NCI-H2029 treated with DMSO at 0.1 percent for 48 hours (cell line): ENCODE measurements at regions not wholly inside any gene's neighbourhood (a gene's known extent, or its start where the extent isn't known, plus 50 kb on each side); places are given as distances from the start of the nearest gene placed in this dataset.
"Not testable (repeated sequence)": the region's sequence is repeated elsewhere in the genome, so short reads cannot be mapped to it uniquely, and the experiment has no call there.

Experiments used
- DNase-seq: peaks from one replicate; lab custom pipeline; 2025; lab: John Stamatoyannopoulos, UW

DNA sequence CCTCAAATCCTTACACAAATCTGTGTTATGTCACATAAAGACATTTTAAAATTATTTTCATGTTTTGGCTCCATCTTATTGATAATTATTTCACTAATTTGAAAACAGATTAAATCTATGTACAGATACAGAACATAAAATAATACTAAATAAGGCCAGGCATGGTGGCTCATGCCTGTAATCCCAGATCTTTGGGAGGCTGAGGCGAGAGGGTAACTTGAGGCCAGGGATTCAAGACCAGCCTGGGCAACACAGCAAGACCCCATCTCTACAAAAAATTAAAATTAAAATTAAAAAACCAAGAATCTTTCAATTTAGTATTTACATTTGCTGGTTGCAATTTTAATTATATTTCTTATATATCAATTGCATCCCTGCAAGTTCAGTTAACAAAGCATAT, 246.4 kb upstream of the MKLN1 start:
- no peak for DNase-seq

DNA sequence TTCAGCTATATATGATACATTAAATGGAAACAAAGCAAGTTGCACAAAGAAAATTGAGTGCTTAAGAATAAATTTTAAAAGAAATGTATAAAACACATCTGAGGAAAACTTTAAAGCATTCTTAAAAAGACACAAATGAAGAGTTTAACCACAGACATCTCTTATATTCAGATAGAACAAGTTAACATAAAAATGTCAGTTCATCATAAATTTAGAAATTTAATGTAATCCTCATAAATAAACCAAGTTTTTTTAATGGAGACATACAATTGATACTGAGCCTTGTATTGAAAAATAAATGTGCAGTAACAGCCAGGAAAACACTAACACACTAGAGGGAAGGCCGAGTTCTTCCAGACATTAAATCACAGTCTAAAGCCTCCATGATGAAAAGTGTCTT, 243.9 kb upstream of the MKLN1 start:
- no peak for DNase-seq

GRCh38 chr7:131084336-131084735, 243.3 kb upstream of the MKLN1 start:
- DNase-seq = not testable (repeated sequence)

DNA sequence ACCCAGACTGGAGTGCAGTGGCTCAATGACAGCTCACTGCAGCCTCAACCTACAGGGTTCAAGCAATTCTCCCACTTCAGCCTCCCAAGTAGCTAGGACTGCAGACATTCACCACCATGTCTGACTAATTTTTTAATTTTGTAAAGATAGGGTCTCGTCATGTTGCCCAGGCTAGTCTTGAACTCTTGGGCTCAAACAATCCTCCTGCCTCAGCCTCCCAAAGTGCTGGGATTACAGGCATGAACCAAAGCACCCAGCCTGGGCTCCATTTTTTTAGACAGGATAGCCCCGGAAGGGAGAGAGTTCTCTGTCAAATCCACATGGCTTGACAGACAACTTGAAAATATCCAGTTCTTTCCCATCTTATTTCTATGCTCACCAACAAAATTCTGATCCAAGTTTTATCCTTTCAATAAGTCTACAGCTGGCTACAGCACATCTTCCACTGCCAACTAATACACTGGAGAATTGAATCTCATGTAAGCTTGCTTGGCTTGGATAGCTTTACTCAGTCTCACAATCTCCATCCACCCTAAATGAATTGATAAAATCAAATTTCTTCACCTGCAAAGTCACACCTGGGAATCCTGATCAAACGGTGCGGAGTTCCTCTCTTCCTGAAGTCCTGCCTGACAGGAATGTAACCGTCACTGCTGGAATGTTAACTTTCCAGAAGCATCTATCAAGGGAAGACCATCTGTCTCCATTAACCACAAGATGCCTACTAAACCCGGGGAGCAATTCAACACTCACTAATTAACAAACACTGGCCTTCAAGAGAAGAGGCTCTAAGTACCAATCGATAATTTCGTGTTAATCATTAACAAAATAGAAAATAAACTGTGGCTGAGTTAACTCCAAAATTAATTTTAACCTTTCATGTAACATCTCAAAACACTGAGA, 239.7 kb upstream of the MKLN1 start:
- DNase-seq = no peak

GRCh38 chr7:131090188-131090587, 237.5 kb upstream of the MKLN1 start:
- DNase-seq = no peak

DNA sequence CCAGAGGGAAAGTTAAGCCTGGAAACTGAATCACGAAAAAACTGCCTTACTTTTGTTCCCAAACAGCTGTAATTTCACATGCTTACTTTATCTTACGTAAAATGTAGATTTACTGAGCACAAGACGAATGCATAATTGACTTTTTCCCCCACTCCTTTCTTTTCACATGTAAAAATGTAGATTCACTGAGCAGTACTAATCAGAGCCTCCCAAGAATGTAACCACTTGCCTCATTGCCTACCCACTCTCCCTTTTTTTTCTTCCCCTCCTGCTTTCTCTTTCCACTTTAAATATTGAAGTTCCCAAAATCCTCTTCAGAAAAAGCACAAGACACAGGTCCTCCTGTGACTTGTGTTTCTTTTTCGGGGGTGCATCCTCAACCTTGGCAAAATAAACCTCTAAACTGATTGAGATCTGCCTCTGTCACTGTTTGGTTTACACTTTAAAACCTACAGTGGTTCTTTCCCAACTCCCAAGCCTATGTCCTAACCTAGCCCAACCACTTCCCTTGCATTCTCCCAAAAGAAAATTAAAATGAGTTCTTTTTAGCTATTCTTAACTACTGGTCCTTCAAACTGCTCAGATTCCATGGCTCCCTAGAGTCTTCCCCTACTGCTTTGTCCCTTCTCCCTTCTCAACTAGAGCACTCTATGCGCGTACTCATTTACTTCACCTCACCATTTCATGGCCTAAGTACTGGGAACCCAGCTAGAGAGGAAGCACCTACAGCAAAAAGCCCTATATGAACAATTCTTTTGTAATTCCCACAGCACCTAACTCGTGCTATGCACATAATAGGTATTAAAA, 236.6 kb upstream of the MKLN1 start:
- no peak for DNase-seq

DNA sequence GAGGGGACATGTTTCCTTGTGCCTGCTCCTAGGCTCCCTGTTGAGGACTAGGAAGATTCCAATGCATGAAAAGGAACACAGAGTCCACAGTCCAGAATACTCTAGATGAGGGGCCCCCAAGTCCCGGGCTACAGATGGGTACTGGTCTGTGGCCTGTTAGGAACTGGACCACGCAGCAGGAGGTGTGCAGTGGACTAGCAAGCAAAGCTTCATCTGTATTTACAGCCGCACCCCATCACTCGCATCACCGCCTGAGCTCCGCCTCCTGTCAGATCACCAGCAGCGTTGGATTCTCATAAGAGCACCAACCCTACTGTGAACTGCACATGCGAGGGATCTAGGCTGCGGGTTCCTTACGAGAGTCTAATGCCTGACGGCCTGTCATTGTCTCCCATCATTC, 233.0 kb upstream of the MKLN1 start:
- DNase-seq = no peak

DNA sequence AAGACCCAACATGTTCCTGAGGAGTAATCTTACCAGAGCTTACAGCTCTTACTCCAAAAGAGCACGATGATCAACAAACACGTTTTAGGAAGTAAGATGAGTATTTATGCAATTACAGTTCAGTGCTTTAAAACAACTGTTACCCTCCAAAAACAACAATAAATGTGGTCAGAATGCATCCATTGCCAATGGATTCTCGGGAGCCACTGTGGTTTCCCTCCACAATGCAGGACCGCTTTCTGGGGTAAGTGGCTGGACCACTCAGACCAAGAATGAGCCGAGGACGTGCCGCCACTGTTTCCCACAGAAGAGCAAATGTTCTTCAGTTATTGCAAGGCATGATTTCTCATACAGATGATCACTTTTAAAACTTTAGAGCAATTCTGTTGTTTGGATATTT, 232.3 kb upstream of the MKLN1 start:
- no peak for DNase-seq

GRCh38 chr7:131096267-131096927, 231.3 kb upstream of the MKLN1 start:
- DNase-seq = no peak

DNA sequence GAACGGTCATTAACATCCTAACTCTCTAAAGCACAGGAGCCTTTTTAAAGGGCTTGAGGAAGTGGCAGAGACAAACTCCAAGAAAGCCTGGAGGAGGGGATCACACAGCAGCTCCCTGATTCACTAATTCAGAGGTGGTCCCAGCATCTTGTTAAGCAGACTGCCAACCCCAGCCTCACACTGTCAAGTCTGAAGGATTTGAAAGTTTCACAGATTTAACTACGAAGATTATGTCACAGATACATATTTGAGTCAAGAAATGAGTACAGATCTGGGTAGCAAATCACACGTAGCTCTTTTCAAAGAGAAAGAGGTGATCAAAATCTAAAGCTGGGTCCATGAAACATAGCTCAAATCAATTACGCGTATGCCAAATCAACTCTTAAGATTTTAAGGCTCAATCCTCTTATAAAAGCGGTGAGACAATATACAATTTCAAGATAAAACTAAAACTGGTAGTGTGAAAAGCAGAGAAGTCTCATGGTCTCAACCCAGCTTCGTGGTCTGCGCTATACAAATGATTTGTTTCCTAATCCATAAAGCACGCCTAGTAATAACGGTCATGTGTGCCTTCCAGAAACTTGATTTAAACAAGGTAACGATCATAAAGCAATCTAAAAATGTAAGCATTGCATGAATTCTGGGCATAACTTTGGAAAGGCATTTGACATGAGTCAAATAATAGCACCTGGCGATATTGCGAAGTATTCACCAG, 229.9 kb upstream of the MKLN1 start:
- no peak for DNase-seq

DNA sequence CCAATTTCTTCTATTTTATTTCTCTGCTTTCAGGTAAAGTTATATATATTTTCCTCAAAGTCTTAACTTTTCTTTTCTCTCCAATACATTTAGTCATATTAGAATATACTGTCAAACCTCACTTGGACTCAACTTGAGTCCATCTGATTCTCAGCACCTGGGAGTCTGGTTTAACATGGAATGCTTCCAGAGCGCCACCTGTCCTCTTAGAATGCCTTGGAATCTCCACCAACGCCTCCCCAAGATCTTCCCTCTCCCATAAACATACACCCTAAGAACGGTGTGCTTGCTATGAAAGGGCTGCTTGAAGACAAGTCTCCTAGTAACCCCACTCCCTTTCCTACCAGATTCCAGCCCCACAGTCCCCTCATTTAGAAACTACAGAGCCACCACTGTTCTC, 229.1 kb upstream of the MKLN1 start:
- no peak for DNase-seq

DNA sequence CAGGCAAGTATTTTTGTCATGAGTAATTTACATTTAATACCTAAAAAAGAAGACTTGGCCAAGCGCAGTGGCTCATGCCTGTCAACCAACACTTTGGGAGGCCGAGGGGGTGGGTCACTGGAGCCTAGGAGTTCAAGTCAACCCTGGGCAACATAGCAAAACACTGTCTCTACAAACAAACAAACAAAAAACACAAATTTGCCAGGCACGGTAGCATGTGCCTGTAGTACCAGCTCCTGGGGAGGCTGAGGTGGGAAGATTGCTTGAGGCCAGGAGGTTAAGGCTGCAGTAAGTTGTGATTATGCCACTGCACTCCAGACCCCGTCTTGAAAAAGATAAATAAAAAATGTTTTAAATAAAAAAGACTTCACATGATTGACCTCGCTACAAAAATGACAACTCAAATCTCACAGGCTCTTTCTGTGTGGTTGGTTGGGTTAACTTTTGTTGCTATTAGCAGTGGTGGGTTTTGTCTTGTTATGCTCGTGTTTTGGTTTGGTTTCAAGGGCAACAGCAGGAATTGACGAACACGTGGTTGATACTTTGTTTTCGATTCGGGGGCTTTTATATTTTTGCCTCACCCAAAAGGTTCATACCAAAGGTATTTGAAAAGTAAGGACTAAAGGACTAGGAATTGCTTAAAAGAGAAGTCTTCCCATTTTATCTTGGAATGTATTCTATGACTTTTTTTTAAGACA, 227.2 kb upstream of the MKLN1 start:
- DNase-seq = no peak

- DNase-seq = no peak
Measured at GRCh38 chr7:131103997-131104396, 223.7 kb upstream of the MKLN1 start.

DNA sequence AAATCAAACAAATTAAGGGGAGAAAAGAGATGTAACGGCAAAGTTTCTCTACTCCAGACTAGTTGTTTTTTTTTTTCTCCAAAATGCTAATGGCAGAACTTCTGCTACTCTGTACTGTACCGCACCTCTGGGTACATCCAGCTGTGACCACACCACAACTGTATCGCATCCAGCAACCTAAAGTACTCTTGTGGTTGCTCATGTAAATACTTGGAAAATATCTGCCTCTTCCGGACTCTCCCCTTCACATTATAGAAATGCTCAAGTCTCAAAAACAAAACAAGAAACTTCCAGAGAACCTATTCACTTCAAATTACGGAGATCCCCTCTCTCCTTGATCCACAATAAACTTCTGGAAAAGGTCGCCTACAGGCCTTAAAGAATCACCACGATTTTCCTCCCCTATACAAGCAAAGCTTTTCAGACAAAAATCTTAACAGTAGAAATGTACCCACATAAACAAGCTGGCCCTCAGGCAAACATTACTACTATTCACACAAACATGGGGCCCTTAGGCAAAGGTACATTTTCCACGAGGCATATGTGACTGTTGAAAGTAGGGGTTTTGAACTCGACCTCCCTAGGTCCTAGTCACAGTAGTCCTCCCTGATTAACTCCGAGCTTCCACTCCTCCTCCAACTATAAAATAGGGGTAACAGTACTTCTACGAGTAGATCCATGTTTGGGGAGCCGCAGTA, 222.9 kb upstream of the MKLN1 start:
- no peak for DNase-seq

GRCh38 chr7:131105294-131105798, 222.3 kb upstream of the MKLN1 start:
- DNase-seq = no peak

DNA sequence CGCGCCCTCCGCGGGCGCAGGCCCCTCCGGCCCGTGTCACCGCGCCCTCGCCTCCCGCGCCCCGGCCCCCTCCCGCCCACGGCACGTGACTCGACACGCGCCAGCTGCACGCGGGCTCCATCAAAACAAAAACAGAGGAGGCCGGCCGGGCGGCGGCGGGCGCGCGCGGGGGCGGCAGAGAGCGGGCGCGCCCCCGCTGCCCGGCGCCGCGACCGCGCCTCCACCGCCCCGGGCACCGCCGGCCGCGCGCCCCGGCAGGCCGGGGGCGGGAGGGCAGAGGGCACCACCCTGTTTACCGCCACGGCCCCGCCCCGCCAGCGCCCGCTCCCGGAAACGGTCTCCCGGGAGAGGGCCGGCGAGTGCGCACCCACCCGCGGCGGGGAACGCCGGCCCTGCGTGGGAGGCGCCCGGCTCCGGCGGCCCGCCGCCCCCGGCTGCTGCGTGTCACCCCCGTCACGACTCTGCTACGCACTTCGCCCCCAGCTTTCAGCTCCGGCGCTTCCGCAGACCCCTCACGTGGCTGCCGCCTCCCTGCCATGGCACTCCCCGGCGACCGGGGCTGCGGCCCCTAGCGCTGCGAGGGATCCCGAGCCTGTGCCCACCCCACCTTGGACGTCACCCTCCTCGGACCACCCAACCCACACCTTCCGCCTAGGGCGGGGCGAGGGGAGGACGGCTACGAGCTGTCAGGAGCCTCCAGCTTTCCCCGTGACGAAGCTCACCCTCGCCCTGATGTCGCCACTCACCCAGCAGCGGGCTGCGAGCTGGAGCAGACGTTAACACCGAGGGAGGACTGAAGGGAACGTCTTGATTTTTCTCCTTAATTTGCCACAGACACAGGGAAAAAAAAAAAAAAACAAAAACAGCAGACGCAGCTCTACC, 221.6 kb upstream of the MKLN1 start:
- no peak for DNase-seq

DNA sequence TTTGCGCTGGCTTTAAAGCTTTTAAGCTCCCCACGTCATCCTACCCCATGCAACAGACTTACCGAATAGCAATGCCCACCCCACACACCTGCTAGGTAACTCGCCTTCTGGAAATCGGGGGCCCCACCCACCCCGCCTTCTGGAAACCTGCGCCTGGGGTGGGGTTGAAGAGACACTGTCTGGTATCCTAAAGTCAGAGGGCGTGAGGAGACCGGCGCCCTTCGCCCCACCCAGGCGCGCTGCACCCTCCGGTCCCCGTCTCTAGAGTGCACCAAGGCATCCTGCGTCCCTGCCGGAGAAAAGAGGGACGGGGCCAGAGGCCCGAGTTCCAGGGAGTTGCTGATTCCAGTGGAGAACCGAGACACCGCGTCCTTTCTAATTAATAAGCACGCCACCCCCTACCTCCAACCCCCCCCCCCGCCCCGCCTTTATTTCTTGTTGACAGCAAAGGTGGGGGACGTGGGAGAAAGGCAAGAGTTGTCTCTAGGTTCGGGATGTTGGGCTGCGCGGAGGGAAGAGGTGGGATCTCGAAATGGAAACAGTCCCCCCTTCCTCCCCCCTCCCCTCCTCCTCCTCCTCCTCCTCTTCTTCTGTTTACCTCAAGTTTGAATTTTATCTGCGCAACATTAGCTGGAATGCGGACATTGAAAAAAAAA, 220.9 kb upstream of the MKLN1 start:
- DNase-seq = no peak

GRCh38 chr7:131107337-131108211, 220.1 kb upstream of the MKLN1 start:
- DNase-seq = peak; percentile 73
